OCI-M1 (cell line): ENCODE measurements at regions not wholly inside any gene's neighbourhood (a gene's known extent, or its start where the extent isn't known, plus 50 kb on each side); places are given as distances from the start of the nearest gene placed in this dataset.
"Not testable (repeated sequence)": the region's sequence is repeated elsewhere in the genome, so short reads cannot be mapped to it uniquely, and the experiment has no call there.

Experiments used
- DNase-seq: peaks from one replicate; lab custom pipeline; 2025; lab: John Stamatoyannopoulos, UW

GRCh38 chr5:12657914-12658474 is 753.7 kb upstream of the CTNND2 start:
- DNase-seq = not testable (repeated sequence)

- DNase-seq = no peak
Observed at GRCh38 chr5:12655675-12656074, 751.4 kb upstream of the CTNND2 start.

- DNase-seq = no peak
Observed at GRCh38 chr5:12652201-12652600, 748.0 kb upstream of the CTNND2 start.

GRCh38 chr5:12648558-12648957 is 744.3 kb upstream of the CTNND2 start:
- DNase-seq = no peak

- no peak for DNase-seq
Observed at GRCh38 chr5:12647613-12648012, 743.4 kb upstream of the CTNND2 start.

GRCh38 chr5:12645582-12645981 is 741.3 kb upstream of the CTNND2 start:
- DNase-seq = peak; percentile 63

GRCh38 chr5:12636209-12636608 is 732.0 kb upstream of the CTNND2 start:
- no peak for DNase-seq

- no peak for DNase-seq
Observed at GRCh38 chr5:12626556-12626955, 722.3 kb upstream of the CTNND2 start.

- DNase-seq = no peak
Observed at GRCh38 chr5:12625667-12626263, 721.5 kb upstream of the CTNND2 start.

GRCh38 chr5:12624776-12625560 is 720.7 kb upstream of the CTNND2 start:
- DNase-seq = no peak

GRCh38 chr5:12623408-12623807 is 719.2 kb upstream of the CTNND2 start:
- DNase-seq = no peak

GRCh38 chr5:12616093-12616492 is 711.8 kb upstream of the CTNND2 start:
- peak; percentile 79 for DNase-seq

GRCh38 chr5:12615141-12615820 is 711.0 kb upstream of the CTNND2 start:
- DNase-seq = peak; percentile 97

GRCh38 chr5:12614608-12615007 is 710.4 kb upstream of the CTNND2 start:
- DNase-seq = peak; percentile 79

- DNase-seq = no peak
Observed at GRCh38 chr5:12611132-12611531, 706.9 kb upstream of the CTNND2 start.

GRCh38 chr5:12607817-12608216 is 703.6 kb upstream of the CTNND2 start:
- DNase-seq = not testable (repeated sequence)

GRCh38 chr5:12592228-12592627 is 688.0 kb upstream of the CTNND2 start:
- DNase-seq = peak; percentile 19

GRCh38 chr5:12586406-12586805 is 682.2 kb upstream of the CTNND2 start:
- no peak for DNase-seq

GRCh38 chr5:12578803-12579202 is 674.6 kb upstream of the CTNND2 start:
- not testable (repeated sequence) for DNase-seq

GRCh38 chr5:12576953-12577352 is 672.7 kb upstream of the CTNND2 start:
- DNase-seq = not testable (repeated sequence)

- DNase-seq = not testable (repeated sequence)
Observed at GRCh38 chr5:12574298-12575093, 670.2 kb upstream of the CTNND2 start.

- not testable (repeated sequence) for DNase-seq
Observed at GRCh38 chr5:12573916-12574297, 669.7 kb upstream of the CTNND2 start.
